ENCODE measurements at regions not wholly inside any gene's neighbourhood (a gene's known extent, or its start where the extent isn't known, plus 50 kb on each side); places are given as distances from the start of the nearest gene placed in this dataset.

DNA sequence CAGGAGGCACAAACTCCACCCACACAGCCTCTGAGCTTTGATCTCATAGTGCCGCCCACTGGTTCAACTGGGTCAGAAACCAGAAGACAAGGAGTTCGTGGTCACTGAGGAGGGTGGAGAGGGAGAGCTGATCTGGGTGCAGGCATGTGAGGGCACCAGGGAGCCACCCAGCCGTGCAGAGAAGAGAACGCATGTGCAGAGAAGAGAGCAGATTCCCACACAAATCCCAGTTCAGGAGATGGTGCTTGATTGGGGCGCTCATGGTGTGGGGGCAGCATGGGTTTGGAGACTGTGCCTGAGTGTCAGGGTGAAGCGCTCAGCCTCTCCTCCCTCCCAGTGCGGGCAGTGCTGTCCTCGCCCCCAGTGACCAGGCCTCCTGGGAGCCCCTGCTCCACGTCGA is 375.2 kb upstream of the MYT1L start:
- Mint-ChIP-seq H3K9me3 (no peaks in the 10 kb centered on the region), H3K4me3 (no peak overlapping the region), H3K27me3 (no peaks in the 10 kb centered on the region), H3K36me3 (no peaks in the 10 kb centered on the region), H3K4me1 (peaks cover 11% of the 10 kb centered on the region), H3K27ac (no peak overlapping the region)
- no peak for ATAC-seq

GRCh38 chr2:2705871-2706270 is 374.8 kb upstream of the MYT1L start:
- no peak overlapping the region for H3K4me3 Mint-ChIP-seq
- no peak overlapping the region for H3K27ac Mint-ChIP-seq

GRCh38 chr2:2704428-2705090 is 373.5 kb upstream of the MYT1L start:
- no peak overlapping the region for H3K27ac Mint-ChIP-seq
- H3K4me3 Mint-ChIP-seq, result no peak overlapping the region
- peaks cover 11% of the 10 kb centered on the region for H3K4me1 Mint-ChIP-seq
- H3K9me3 Mint-ChIP-seq, result no peaks in the 10 kb centered on the region
- H3K27me3 Mint-ChIP-seq, result no peaks in the 10 kb centered on the region
- ATAC-seq, result no peak
- no peaks in the 10 kb centered on the region for H3K36me3 Mint-ChIP-seq

More at GRCh38 chr2:2705871-2706270, 374.8 kb upstream of the MYT1L start:
- H3K27me3 Mint-ChIP-seq, result no peaks in the 10 kb centered on the region
- no peaks in the 10 kb centered on the region for H3K36me3 Mint-ChIP-seq
- no peak for ATAC-seq
- peaks cover 11% of the 10 kb centered on the region for H3K4me1 Mint-ChIP-seq
- no peaks in the 10 kb centered on the region for H3K9me3 Mint-ChIP-seq

- H3K36me3 Mint-ChIP-seq, result no peaks in the 10 kb centered on the region
- no peak overlapping the region for H3K27ac Mint-ChIP-seq
- ATAC-seq, result no peak
- no peak overlapping the region for H3K4me3 Mint-ChIP-seq
- H3K27me3 Mint-ChIP-seq, result no peaks in the 10 kb centered on the region
- no peaks in the 10 kb centered on the region for H3K9me3 Mint-ChIP-seq
- H3K4me1 Mint-ChIP-seq, result peaks cover 11% of the 10 kb centered on the region
These were observed 372.8 kb upstream of the MYT1L start for GRCh38 chr2:2703762-2704427.

- Mint-ChIP-seq H3K4me3 (no peak overlapping the region), H3K27ac (no peak overlapping the region), H3K4me1 (peaks cover 11% of the 10 kb centered on the region), H3K36me3 (no peaks in the 10 kb centered on the region), H3K9me3 (no peaks in the 10 kb centered on the region), H3K27me3 (no peaks in the 10 kb centered on the region)
- no peak for ATAC-seq
These were observed 372.1 kb upstream of the MYT1L start for GRCh38 chr2:2703172-2703571.

- H3K4me1 Mint-ChIP-seq, result peaks cover 9% of the 10 kb centered on the region
- no peaks in the 10 kb centered on the region for H3K36me3 Mint-ChIP-seq
- H3K9me3 Mint-ChIP-seq, result no peaks in the 10 kb centered on the region
- no peak overlapping the region for H3K4me3 Mint-ChIP-seq
- no peaks in the 10 kb centered on the region for H3K27me3 Mint-ChIP-seq
- ATAC-seq, result no peak
- H3K27ac Mint-ChIP-seq, result no peak overlapping the region
These were observed 371.3 kb upstream of the MYT1L start for GRCh38 chr2:2702385-2702784.

DNA sequence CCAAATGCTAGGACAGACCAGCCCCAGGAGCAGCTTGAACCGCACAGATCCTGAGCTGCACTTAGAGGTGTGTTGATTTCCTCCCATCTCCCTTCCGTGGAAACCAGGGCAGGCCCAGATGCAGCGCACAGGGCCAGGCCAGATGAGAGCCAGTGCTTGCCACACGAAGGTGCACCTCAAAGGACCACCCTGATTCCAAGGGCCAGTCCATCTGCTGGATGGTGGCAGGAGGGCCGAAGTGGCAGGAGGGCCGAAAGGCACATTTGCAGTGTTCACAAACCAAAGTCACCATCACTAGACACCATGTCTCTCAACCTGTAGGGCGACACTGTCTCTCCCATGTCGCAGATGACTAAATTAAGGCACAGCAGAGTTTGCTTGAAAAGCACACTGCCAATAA is 370.7 kb upstream of the MYT1L start:
- ATAC-seq, result no peak
- no peak overlapping the region for H3K4me3 Mint-ChIP-seq
- H3K9me3 Mint-ChIP-seq, result no peaks in the 10 kb centered on the region
- no peaks in the 10 kb centered on the region for H3K27me3 Mint-ChIP-seq
- peaks cover 6% of the 10 kb centered on the region for H3K4me1 Mint-ChIP-seq
- H3K36me3 Mint-ChIP-seq, result no peaks in the 10 kb centered on the region
- H3K27ac Mint-ChIP-seq, result no peak overlapping the region

DNA sequence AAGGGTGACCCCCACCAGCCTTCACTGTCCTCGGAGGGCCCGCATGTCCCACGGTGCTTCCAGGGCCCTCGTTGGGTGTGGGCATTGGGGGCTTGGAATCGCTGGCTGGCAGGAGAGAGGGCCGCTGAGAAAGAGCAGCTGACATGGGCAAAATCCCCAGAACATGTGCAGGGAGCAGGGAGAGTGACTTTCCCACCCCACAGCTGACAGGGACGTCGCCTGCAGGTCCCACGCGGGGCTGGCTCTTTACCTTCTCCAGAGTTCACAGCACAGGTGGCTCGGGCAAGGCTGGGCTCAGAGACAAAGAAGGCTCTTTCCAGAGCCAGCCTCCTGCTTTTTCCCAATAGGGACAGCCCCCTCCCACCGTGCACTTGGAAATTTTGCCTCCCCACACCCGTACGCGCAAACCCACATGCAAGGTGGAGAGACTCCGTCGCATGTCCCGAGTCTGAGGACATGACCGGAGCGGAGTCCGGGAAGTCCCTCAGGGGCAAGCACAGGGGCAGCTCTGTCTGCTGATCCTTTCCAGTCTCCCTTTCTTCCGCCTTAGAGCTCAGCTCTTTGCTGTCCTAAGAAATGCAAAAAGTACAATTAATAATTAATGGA is 370.2 kb upstream of the MYT1L start:
- Mint-ChIP-seq H3K36me3 (no peaks in the 10 kb centered on the region), H3K27ac (no peak overlapping the region), H3K4me1 (peaks cover 6% of the 10 kb centered on the region), H3K4me3 (no peak overlapping the region), H3K9me3 (no peaks in the 10 kb centered on the region), H3K27me3 (peaks cover 4% of the 10 kb centered on the region)
- no peak for ATAC-seq

- H3K27me3 Mint-ChIP-seq, result peaks cover 26% of the 10 kb centered on the region
- no peak overlapping the region for H3K4me3 Mint-ChIP-seq
- H3K36me3 Mint-ChIP-seq, result no peaks in the 10 kb centered on the region
- no peaks in the 10 kb centered on the region for H3K4me1 Mint-ChIP-seq
- ATAC-seq, result no peak
- H3K27ac Mint-ChIP-seq, result no peak overlapping the region
- no peaks in the 10 kb centered on the region for H3K9me3 Mint-ChIP-seq
These were observed 368.0 kb upstream of the MYT1L start for GRCh38 chr2:2699121-2699505.

GRCh38 chr2:2698182-2699120 is 367.4 kb upstream of the MYT1L start:
- Mint-ChIP-seq H3K4me3 (no peak overlapping the region), H3K36me3 (no peaks in the 10 kb centered on the region), H3K27me3 (peaks cover 30% of the 10 kb centered on the region), H3K27ac (no peak overlapping the region), H3K4me1 (no peaks in the 10 kb centered on the region), H3K9me3 (no peaks in the 10 kb centered on the region)
- ATAC-seq, result no peak

DNA sequence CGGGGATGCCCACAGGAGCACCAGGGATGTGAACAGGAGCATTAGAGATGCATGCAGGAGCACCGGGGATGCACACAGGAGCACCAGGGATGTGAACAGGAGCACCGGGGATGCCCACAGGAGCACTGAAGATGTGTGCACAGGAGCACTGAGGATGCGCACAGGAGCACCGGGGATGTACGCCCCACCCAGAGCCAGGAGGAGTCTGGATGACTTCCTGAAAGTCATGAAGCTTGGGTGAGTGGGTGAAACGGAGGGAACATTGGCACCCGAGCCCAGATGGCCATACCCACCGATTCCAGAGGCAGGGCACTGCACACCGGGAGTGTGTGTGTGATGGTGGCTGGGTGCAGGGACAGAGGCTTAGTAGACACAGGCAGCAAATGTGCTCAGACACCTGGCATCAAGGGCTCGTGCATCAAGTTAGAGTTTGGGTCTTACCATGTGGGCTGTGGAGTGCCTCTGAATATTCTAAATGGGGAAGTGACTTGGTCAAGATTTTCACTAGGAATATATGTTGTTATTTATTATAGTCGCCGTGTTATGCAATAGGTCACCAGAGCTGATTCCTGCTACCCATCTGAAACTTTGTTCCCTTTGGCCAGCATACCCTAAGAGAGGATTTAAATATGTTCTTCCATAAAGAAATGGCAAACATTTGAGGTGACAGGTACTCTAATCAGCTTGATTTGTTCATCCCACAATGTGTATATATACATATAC is 365.8 kb upstream of the MYT1L start:
- Mint-ChIP-seq H3K36me3 (no peaks in the 10 kb centered on the region), H3K4me3 (no peak overlapping the region), H3K27ac (no peak overlapping the region), H3K27me3 (peaks cover 30% of the 10 kb centered on the region), H3K4me1 (no peaks in the 10 kb centered on the region), H3K9me3 (no peaks in the 10 kb centered on the region)
- no peak for ATAC-seq

DNA sequence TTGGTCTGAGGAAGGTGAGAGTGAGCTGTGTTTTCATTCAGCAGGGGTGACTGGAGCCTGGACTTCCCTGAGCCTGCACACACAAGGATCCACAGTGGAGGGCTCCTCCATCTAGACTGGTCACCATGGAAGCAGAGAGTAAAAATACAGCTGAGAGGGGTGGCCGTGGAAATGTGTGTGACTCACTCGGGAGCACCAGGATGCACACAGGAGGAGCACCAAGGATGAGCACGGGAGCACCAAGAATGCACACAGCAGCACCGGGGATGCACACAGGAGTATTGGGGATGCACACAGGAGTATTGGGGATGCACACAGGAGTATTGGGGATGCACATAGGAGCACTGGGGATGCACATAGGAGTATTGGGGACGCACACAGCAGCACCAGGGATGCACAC is 365.2 kb upstream of the MYT1L start:
- Mint-ChIP-seq H3K4me3 (no peak overlapping the region), H3K9me3 (no peaks in the 10 kb centered on the region), H3K4me1 (no peaks in the 10 kb centered on the region), H3K27ac (no peak overlapping the region), H3K36me3 (no peaks in the 10 kb centered on the region), H3K27me3 (peaks cover 35% of the 10 kb centered on the region)
- ATAC-seq, result no peak

- Mint-ChIP-seq H3K9me3 (peaks cover 4% of the 10 kb centered on the region), H3K27ac (no peak overlapping the region)
These were observed 363.7 kb upstream of the MYT1L start for GRCh38 chr2:2694746-2695145.

DNA sequence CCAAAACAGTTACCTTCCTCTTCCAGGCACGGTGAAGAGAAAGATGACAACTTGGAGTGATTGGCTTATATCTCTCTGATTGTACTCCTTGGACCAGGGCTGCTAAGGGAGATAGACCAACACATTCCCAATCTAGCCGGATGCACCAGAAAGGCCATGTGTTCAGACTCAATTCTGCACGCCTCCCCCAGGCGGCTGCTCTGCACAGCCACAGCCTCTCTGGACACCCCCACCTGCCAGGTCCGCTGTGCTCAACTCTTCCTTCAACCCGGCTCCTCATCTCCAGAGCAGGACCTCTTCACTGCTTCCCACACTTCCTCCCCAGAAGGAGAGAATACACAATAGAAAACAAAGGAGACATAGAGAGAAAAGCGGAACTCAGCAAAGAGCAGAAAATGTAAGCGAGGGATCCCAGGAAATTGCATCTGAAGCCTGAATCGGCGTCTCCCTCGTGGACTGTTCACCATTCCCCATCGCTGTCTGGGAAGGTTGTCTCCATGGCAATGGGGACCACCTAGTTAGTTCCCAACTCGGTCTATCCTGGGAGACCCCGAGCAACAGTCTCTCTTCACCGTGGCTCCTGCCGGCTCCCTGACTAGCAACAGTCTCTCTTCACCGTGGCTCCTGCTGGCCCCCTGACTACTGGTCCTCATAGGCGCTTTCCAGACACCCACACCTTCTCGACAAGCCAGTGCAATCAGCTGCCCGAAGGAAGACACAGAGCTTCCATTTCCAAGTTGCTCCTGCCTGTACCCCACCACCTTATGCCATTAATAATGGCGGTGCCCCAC is 361.7 kb upstream of the MYT1L start:
- H3K4me1 Mint-ChIP-seq, result no peaks in the 10 kb centered on the region
- no peak overlapping the region for H3K4me3 Mint-ChIP-seq
- peaks cover 4% of the 10 kb centered on the region for H3K9me3 Mint-ChIP-seq
- no peaks in the 10 kb centered on the region for H3K36me3 Mint-ChIP-seq
- no peak overlapping the region for H3K27ac Mint-ChIP-seq
- no peak for ATAC-seq
- peaks cover 53% of the 10 kb centered on the region for H3K27me3 Mint-ChIP-seq

More at GRCh38 chr2:2694746-2695145, 363.7 kb upstream of the MYT1L start:
- Mint-ChIP-seq H3K36me3 (no peaks in the 10 kb centered on the region), H3K4me3 (no peak overlapping the region), H3K27me3 (peaks cover 38% of the 10 kb centered on the region), H3K4me1 (no peaks in the 10 kb centered on the region)
- ATAC-seq, result no peak

Measured in stimulated activated memory B cell treated with anti-CD40 and anti-IgM and Interleukin-4, amounts not matched to agents 10 μg/mL and 1 μg/mL and 100 μg/mL, for 72 hours (primary cell).